ENCODE measurements at regions not wholly inside any gene's neighbourhood (a gene's known extent, or its start where the extent isn't known, plus 50 kb on each side); places are given as distances from the start of the nearest gene placed in this dataset.

- no peak for TF ChIP-seq CTCF (IDR thresholded peaks at IDR 0.05; ENCODE audit: unreplicated experiment)
- no peaks in the 10 kb centered on the region for H3K27me3 Mint-ChIP-seq (ENCODE audit: unreplicated experiment)
- H3K4me3 Mint-ChIP-seq (ENCODE audit: unreplicated experiment) = no peak overlapping the region
These were observed 510.3 kb upstream of the ZFHX3 start for GRCh38 chr16:73558219-73558618.

GRCh38 chr16:73553941-73554660 lies 506.2 kb upstream of the ZFHX3 start:
- H3K4me3 Mint-ChIP-seq (ENCODE audit: unreplicated experiment) = no peak overlapping the region
- H3K27ac Mint-ChIP-seq (ENCODE audit: unreplicated experiment) = no peak overlapping the region
- H3K27me3 Mint-ChIP-seq (ENCODE audit: unreplicated experiment) = no peaks in the 10 kb centered on the region
- no peak for DNase-seq (ENCODE audit: low spot score)
- no peaks in the 10 kb centered on the region for H3K9me3 Mint-ChIP-seq (ENCODE audit: unreplicated experiment)
- no peaks in the 10 kb centered on the region for H3K4me1 Mint-ChIP-seq (ENCODE audit: unreplicated experiment)
- TF ChIP-seq CTCF (IDR thresholded peaks at IDR 0.05; ENCODE audit: unreplicated experiment) = no peak
- no peaks in the 10 kb centered on the region for H3K36me3 Mint-ChIP-seq (ENCODE audit: low read depth, unreplicated experiment)

More at GRCh38 chr16:73558219-73558618, 510.3 kb upstream of the ZFHX3 start:
- Mint-ChIP-seq H3K27ac (ENCODE audit: unreplicated experiment) (no peak overlapping the region), H3K9me3 (ENCODE audit: unreplicated experiment) (no peaks in the 10 kb centered on the region), H3K4me1 (ENCODE audit: unreplicated experiment) (no peaks in the 10 kb centered on the region), H3K36me3 (ENCODE audit: low read depth, unreplicated experiment) (no peaks in the 10 kb centered on the region)
- no peak for DNase-seq (ENCODE audit: low spot score)

- Mint-ChIP-seq H3K9me3 (ENCODE audit: unreplicated experiment) (no peaks in the 10 kb centered on the region), H3K4me1 (ENCODE audit: unreplicated experiment) (peaks cover 10% of the 10 kb centered on the region), H3K36me3 (ENCODE audit: low read depth, unreplicated experiment) (no peaks in the 10 kb centered on the region), H3K4me3 (ENCODE audit: unreplicated experiment) (no peak overlapping the region), H3K27me3 (ENCODE audit: unreplicated experiment) (no peaks in the 10 kb centered on the region), H3K27ac (ENCODE audit: unreplicated experiment) (no peak overlapping the region)
- no peak for TF ChIP-seq CTCF (IDR thresholded peaks at IDR 0.05; ENCODE audit: unreplicated experiment)
- no peak for DNase-seq (ENCODE audit: low spot score)
These were observed 502.2 kb upstream of the ZFHX3 start for GRCh38 chr16:73549984-73550631.

- Mint-ChIP-seq H3K9me3 (ENCODE audit: unreplicated experiment) (no peaks in the 10 kb centered on the region), H3K4me3 (ENCODE audit: unreplicated experiment) (no peak overlapping the region), H3K27ac (ENCODE audit: unreplicated experiment) (no peak overlapping the region), H3K4me1 (ENCODE audit: unreplicated experiment) (peaks cover 20% of the 10 kb centered on the region), H3K36me3 (ENCODE audit: low read depth, unreplicated experiment) (no peaks in the 10 kb centered on the region), H3K27me3 (ENCODE audit: unreplicated experiment) (no peaks in the 10 kb centered on the region)
- DNase-seq (ENCODE audit: low spot score) = no peak
- no peak for TF ChIP-seq CTCF (IDR thresholded peaks at IDR 0.05; ENCODE audit: unreplicated experiment)
These were observed 499.9 kb upstream of the ZFHX3 start for GRCh38 chr16:73547552-73548403.
